ENCODE measurements at regions not wholly inside any gene's neighbourhood (a gene's known extent, or its start where the extent isn't known, plus 50 kb on each side); places are given as distances from the start of the nearest gene placed in this dataset.

- Histone ChIP-seq H3K36me3 (ENCODE audit: control insufficient read depth in 2 of 3, insufficient read depth in 3 of 3, low read length in 3 of 3) (no peaks in the 10 kb centered on the region), H3K9ac (ENCODE audit: low read length in 3 of 3) (no peak overlapping the region), H3K9me3 (ENCODE audit: control insufficient read depth in 2 of 3, insufficient read depth in 1 of 3, low read length in 3 of 3) (no peaks in the 10 kb centered on the region), H3K4me1 (ENCODE audit: control insufficient read depth in 2 of 3, insufficient read depth in 2 of 3, low read depth in 1 of 3, low read length in 3 of 3) (no peaks in the 10 kb centered on the region), H3K27me3 (ENCODE audit: control insufficient read depth, insufficient read depth, low read length) (no peaks in the 10 kb centered on the region), H3K4me3 (ENCODE audit: low read length in 3 of 3) (no peak overlapping the region), H3K27ac (ENCODE audit: low read depth in 2 of 2, low read length in 2 of 2) (no peak overlapping the region)
- intact Hi-C loops (cut with DNase I): no loop called here
- DNase-seq (no peak), FAIRE-seq (no peak)
- no peak for TF ChIP-seq CTCF (IDR thresholded peaks at IDR 0.05; ENCODE audit: borderline replicate concordance, extremely low read depth, insufficient read depth)
These were observed 362.5 kb downstream of the RAB38 start for GRCh38 chr11:87812571-87813365.

GRCh38 chr11:87810486-87810885, 364.8 kb downstream of the RAB38 start:
- Histone ChIP-seq H3K4me1 (ENCODE audit: control insufficient read depth in 2 of 3, insufficient read depth in 2 of 3, low read depth in 1 of 3, low read length in 3 of 3) (no peaks in the 10 kb centered on the region), H3K36me3 (ENCODE audit: control insufficient read depth in 2 of 3, insufficient read depth in 3 of 3, low read length in 3 of 3) (no peaks in the 10 kb centered on the region), H3K27ac (ENCODE audit: low read depth in 2 of 2, low read length in 2 of 2) (no peak overlapping the region), H3K9me3 (ENCODE audit: control insufficient read depth in 2 of 3, insufficient read depth in 1 of 3, low read length in 3 of 3) (no peaks in the 10 kb centered on the region), H3K27me3 (ENCODE audit: control insufficient read depth, insufficient read depth, low read length) (no peaks in the 10 kb centered on the region), H3K4me3 (ENCODE audit: low read length in 3 of 3) (no peak overlapping the region), H3K9ac (ENCODE audit: low read length in 3 of 3) (no peak overlapping the region)
- no peak for TF ChIP-seq CTCF (IDR thresholded peaks at IDR 0.05; ENCODE audit: borderline replicate concordance, extremely low read depth, insufficient read depth)
- intact Hi-C loops (cut with DNase I): no loop called here
- no peak for FAIRE-seq
- no peak for DNase-seq

GRCh38 chr11:87809256-87809655, 366.0 kb downstream of the RAB38 start:
- H3K27me3 ChIP-seq (ENCODE audit: control insufficient read depth, insufficient read depth, low read length): no peaks in the 10 kb centered on the region
- H3K4me1 ChIP-seq (ENCODE audit: control insufficient read depth in 2 of 3, insufficient read depth in 2 of 3, low read depth in 1 of 3, low read length in 3 of 3): no peaks in the 10 kb centered on the region
- TF ChIP-seq CTCF (IDR thresholded peaks at IDR 0.05; ENCODE audit: borderline replicate concordance, extremely low read depth, insufficient read depth): no peak
- no peak overlapping the region for H3K4me3 ChIP-seq (ENCODE audit: low read length in 3 of 3)
- H3K9ac ChIP-seq (ENCODE audit: low read length in 3 of 3): no peak overlapping the region
- DNase-seq: no peak
- intact Hi-C loops (cut with DNase I): no loop called here
- H3K27ac ChIP-seq (ENCODE audit: low read depth in 2 of 2, low read length in 2 of 2): no peak overlapping the region
- FAIRE-seq: no peak
- H3K9me3 ChIP-seq (ENCODE audit: control insufficient read depth in 2 of 3, insufficient read depth in 1 of 3, low read length in 3 of 3): no peaks in the 10 kb centered on the region
- H3K36me3 ChIP-seq (ENCODE audit: control insufficient read depth in 2 of 3, insufficient read depth in 3 of 3, low read length in 3 of 3): no peaks in the 10 kb centered on the region

GRCh38 chr11:87804176-87804575, 371.1 kb downstream of the RAB38 start:
- DNase-seq (no peak), FAIRE-seq (no peak)
- intact Hi-C loops (cut with DNase I): no loop called here

More at GRCh38 chr11:87804176-87804575, 371.1 kb downstream of the RAB38 start:
- no peaks in the 10 kb centered on the region for H3K9me3 ChIP-seq (ENCODE audit: control insufficient read depth in 2 of 3, insufficient read depth in 1 of 3, low read length in 3 of 3)
- no peaks in the 10 kb centered on the region for H3K4me1 ChIP-seq (ENCODE audit: control insufficient read depth in 2 of 3, insufficient read depth in 2 of 3, low read depth in 1 of 3, low read length in 3 of 3)
- TF ChIP-seq CTCF (IDR thresholded peaks at IDR 0.05; ENCODE audit: borderline replicate concordance, extremely low read depth, insufficient read depth): no peak
- H3K27ac ChIP-seq (ENCODE audit: low read depth in 2 of 2, low read length in 2 of 2): no peak overlapping the region
- H3K9ac ChIP-seq (ENCODE audit: low read length in 3 of 3): no peak overlapping the region
- no peaks in the 10 kb centered on the region for H3K36me3 ChIP-seq (ENCODE audit: control insufficient read depth in 2 of 3, insufficient read depth in 3 of 3, low read length in 3 of 3)
- no peaks in the 10 kb centered on the region for H3K27me3 ChIP-seq (ENCODE audit: control insufficient read depth, insufficient read depth, low read length)
- no peak overlapping the region for H3K4me3 ChIP-seq (ENCODE audit: low read length in 3 of 3)
